ENCODE measurements at regions not wholly inside any gene's neighbourhood (a gene's known extent, or its start where the extent isn't known, plus 50 kb on each side); places are given as distances from the start of the nearest gene placed in this dataset.

DNA sequence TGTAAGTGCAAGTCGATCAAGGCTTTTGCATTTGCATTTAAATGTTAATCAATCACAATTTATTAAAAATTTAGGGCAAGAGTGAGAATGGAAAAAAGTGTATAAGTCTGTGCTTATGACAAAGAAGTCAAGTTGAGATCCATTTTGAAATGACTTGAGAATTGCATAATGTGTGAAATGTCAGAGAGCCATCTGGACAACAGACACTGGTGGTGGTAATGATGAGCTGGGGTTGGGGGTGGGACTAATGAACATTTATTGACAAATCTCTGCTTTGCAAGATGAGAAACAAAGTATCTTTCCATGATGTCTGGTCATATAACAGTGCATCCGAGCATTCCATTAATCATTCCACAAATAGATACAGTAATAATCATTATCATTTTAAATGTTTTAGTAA, 89.4 kb upstream of the ZBTB20 start:
- DNase-seq (ENCODE audit: low read depth) = no peak
- TF ChIP-seq, protein P1, sequence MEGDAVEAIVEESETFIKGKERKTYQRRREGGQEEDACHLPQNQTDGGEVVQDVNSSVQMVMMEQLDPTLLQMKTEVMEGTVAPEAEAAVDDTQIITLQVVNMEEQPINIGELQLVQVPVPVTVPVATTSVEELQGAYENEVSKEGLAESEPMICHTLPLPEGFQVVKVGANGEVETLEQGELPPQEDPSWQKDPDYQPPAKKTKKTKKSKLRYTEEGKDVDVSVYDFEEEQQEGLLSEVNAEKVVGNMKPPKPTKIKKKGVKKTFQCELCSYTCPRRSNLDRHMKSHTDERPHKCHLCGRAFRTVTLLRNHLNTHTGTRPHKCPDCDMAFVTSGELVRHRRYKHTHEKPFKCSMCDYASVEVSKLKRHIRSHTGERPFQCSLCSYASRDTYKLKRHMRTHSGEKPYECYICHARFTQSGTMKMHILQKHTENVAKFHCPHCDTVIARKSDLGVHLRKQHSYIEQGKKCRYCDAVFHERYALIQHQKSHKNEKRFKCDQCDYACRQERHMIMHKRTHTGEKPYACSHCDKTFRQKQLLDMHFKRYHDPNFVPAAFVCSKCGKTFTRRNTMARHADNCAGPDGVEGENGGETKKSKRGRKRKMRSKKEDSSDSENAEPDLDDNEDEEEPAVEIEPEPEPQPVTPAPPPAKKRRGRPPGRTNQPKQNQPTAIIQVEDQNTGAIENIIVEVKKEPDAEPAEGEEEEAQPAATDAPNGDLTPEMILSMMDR (IDR thresholded peaks at IDR 0.05; ENCODE audit: control insufficient read depth, extremely low read depth, insufficient read depth) = no peak
- H3K4me3 ChIP-seq (ENCODE audit: low read depth, low read length) = no peak overlapping the region

DNA sequence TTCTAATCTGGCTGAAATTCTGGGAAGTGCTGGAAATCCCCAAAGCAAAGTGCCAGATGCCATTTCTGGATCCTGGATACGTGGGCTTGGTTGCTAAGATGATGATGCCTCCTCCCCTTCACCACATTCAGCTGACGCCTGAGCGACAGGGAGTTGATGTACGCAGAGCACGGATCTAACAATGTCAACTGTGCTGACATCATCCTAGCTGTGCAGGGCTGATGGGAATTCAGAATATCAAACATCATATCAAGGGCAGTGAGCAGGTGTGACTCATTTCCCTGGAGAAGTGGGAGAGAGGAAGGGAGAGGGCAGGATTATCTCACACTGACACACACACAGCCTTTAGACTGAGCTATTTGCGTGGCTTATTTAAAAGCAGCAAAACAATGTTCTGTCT, 92.6 kb upstream of the ZBTB20 start:
- no peak for DNase-seq (ENCODE audit: low read depth)
- TF ChIP-seq, protein P1 (IDR thresholded peaks at IDR 0.05; ENCODE audit: control insufficient read depth, extremely low read depth, insufficient read depth) = no peak
- no peak overlapping the region for H3K4me3 ChIP-seq (ENCODE audit: low read depth, low read length)

DNA sequence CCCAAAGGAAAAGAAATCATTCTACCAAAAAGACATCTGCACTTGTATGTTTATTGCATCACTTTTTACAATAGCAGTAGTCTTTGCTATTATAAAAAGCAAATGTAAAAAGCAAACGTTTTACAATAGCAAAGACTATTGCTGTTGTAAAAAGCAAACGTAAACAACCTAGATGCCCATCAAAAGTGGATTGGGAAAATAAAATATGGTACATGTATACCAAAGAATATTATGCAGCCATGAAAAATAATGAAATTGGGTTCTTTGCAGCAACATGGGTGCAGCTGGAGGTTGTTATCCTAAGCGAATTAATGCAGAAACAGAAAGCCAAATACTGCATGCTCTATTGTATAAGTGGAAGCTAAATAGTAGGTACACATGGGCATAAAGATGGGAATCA, 97.3 kb upstream of the ZBTB20 start:
- TF ChIP-seq, protein P1 (IDR thresholded peaks at IDR 0.05; ENCODE audit: control insufficient read depth, extremely low read depth, insufficient read depth) = no peak
- no peak for DNase-seq (ENCODE audit: low read depth)
- H3K4me3 ChIP-seq (ENCODE audit: low read depth, low read length) = no peak overlapping the region

DNA sequence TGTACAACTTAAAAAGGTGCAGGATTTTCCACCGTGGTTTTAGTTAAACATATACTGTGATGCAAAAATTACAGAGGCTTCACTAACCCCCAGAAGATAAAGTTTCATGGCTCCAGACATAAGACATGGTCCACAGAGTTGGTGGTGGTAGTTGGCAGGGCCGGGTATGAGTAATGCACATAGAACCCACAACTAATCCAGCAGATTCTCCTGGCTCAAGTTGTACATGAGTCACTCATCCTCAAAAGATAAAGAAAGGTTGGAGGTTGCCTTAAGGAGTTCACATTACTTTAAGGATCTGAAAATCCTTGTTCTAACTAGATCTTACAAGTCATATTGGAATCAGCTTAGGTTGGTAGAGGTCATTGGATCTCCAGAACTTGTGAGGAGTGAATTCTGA, 98.3 kb upstream of the ZBTB20 start:
- TF ChIP-seq, protein P1 (IDR thresholded peaks at IDR 0.05; ENCODE audit: control insufficient read depth, extremely low read depth, insufficient read depth) = no peak
- no peak for DNase-seq (ENCODE audit: low read depth)
- H3K4me3 ChIP-seq (ENCODE audit: low read depth, low read length) = no peak overlapping the region

DNA sequence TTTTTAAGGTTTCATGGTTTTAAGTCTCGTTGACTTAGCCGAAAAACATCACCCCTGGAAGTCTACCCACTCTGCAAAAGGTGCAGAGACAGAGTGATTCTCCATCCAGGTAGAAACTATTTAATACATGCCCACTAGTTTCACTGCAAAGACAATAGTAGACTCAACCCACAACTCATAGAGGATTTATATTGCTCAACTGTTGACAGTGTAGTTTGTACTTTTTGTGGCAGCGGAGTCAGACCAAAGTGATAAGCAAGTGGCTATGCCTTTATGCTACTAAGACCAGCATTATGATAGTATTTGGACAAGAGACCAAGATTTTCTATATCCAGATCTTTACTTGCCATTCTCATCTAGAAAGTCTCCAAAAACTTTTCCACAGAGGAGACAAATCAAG, 98.8 kb upstream of the ZBTB20 start:
- H3K4me3 ChIP-seq (ENCODE audit: low read depth, low read length) = no peak overlapping the region
- TF ChIP-seq, protein P1 (IDR thresholded peaks at IDR 0.05; ENCODE audit: control insufficient read depth, extremely low read depth, insufficient read depth) = no peak

DNA sequence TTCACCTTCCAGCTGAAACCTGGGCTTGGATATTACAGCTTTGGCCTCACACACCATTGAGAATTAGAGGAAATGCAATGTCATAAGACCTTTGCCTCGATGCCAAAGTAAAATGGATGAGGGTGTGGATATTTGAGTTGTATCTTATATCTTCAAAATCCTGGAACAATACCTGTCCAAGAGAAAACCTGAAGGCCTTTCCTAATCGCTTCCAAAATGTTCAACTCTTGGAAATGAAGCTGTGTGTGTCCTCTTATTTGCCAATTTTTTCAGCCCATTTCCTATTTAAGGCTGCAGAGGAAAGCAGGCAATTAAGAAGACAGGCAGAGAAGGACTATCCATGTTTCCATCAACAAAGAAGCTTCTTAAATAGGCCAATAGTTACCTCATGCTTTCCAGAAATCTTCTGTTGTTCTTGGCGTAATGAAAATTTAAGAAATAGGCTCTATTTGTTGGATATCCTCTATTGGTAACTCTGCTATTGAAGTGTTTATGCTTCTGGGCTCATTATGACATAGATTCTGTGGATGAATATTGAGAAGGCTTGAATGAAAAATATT, 99.5 kb upstream of the ZBTB20 start:
- H3K4me3 ChIP-seq (ENCODE audit: low read depth, low read length) = no peak overlapping the region
- TF ChIP-seq, protein P1 (IDR thresholded peaks at IDR 0.05; ENCODE audit: control insufficient read depth, extremely low read depth, insufficient read depth) = no peak
- no peak for DNase-seq (ENCODE audit: low read depth)

More for the DNA sequence above, 98.8 kb upstream of the ZBTB20 start:
- DNase-seq (ENCODE audit: low read depth) = no peak

DNA sequence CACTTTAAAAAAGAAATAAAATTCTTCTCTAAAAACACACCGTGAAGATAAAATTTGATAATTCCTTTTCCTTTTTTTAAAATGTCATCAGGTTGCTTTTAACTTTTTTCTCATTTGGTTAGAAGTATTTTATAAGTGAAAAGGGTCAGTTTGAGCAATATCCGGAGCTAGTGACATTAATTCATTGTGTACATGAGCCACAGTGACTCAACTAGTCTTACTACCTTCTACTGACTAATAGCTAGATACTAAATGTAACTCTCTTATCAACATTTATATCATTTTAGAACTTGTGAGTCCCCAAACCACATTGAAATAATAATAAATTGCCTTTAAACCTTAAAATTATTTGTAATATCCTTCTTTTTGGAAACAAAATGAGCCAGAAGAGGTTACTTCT, 101.2 kb upstream of the ZBTB20 start:
- TF ChIP-seq, protein P1 (IDR thresholded peaks at IDR 0.05; ENCODE audit: control insufficient read depth, extremely low read depth, insufficient read depth) = no peak
- DNase-seq (ENCODE audit: low read depth) = no peak
- no peak overlapping the region for H3K4me3 ChIP-seq (ENCODE audit: low read depth, low read length)
